Mucosa of descending colon (tissue), 3 donors: ENCODE measurements at regions not wholly inside any gene's neighbourhood (a gene's known extent, or its start where the extent isn't known, plus 50 kb on each side); places are given as distances from the start of the nearest gene placed in this dataset.

Experiments
- ATAC-seq: fragments of 200-7000 bp; cut with Tn5 transposase; one replicate; pipeline ENCODE4 v1.9.1; 2020; ENCODE audit warnings: mild to moderate bottlenecking, moderate library complexity
- DNase-seq, 3 donors: peaks; one replicate each; pipeline ENCODE4 v3.0.0-alpha.2; 2020
- H3K36me3 ChIP-seq: fragments of 200-600 bp; one replicate; pipeline ENCODE4 v1.8.0; 2021; ENCODE audit warnings: low read depth, mild to moderate bottlenecking
- H3K4me1 ChIP-seq: fragments of 200-600 bp; one replicate; pipeline ENCODE4 v1.8.0; 2021; ENCODE audit warnings: low read depth, mild to moderate bottlenecking
- H3K4me3 ChIP-seq: fragments of 200-600 bp; one replicate; pipeline ENCODE4 v1.8.0; 2021; ENCODE audit warnings: mild to moderate bottlenecking
- H3K9me3 ChIP-seq: fragments of 200-600 bp; one replicate; pipeline ENCODE4 v1.8.0; 2021; ENCODE audit warnings: mild to moderate bottlenecking
- CTCF ChIP-seq: fragments of 200-600 bp; IDR thresholded peaks from one replicate; pipeline ENCODE4 v1.8.0; 2022; ENCODE audit warnings: antibody characterized with exemption, mild to moderate bottlenecking
- intact Hi-C, 2 donors: fragments of 100-400 bp; cut with DNase I in 1 of 2; cut with micrococcal nuclease in 1 of 2; formaldehyde crosslinking; loops; one replicate each; pipeline versions ENCODE4 v1.11.0 to v1.11.1; 2022; cut with DNase I, micrococcal nuclease
- donor health status: DM: no; HTN: no; CAD: no; lungs with moderate emphysema.
- donor health status: DM: no; HTN: no; CAD: no.
- donor health status: DM: no; HTN: yes; CAD: no.

GRCh38 chr4:188680667-188681063 lies 541.4 kb downstream of the TRIML1 start:
- Histone ChIP-seq H3K4me3 (no peak overlapping the region), H3K36me3 (no peaks in the 10 kb centered on the region), H3K4me1 (no peaks in the 10 kb centered on the region), H3K9me3 (peaks cover 37% of the 10 kb centered on the region)
- TF ChIP-seq CTCF, result no peak
- ATAC-seq (no peak), DNase-seq (no peak)
- intact Hi-C loops, result no loop called here

- intact Hi-C loops, result no loop called here
- H3K9me3 ChIP-seq, result peaks cover 33% of the 10 kb centered on the region
- no peak overlapping the region for H3K4me3 ChIP-seq
- no peaks in the 10 kb centered on the region for H3K4me1 ChIP-seq
- DNase-seq (no peak), ATAC-seq (no peak)
- no peaks in the 10 kb centered on the region for H3K36me3 ChIP-seq
- no peak for TF ChIP-seq CTCF
Observed at GRCh38 chr4:188682321-188682720, 543.1 kb downstream of the TRIML1 start.

- no peak for DNase-seq
- ATAC-seq, result no peak
- Histone ChIP-seq H3K36me3 (no peaks in the 10 kb centered on the region), H3K4me1 (no peaks in the 10 kb centered on the region), H3K4me3 (no peak overlapping the region), H3K9me3 (peaks cover 28% of the 10 kb centered on the region)
- intact Hi-C loops, result no loop called here
- no peak for TF ChIP-seq CTCF
Observed at GRCh38 chr4:188683571-188683970, 544.3 kb downstream of the TRIML1 start.

GRCh38 chr4:188688956-188689355 lies 549.7 kb downstream of the TRIML1 start:
- DNase-seq, result no peak
- intact Hi-C loops, result no loop called here
- H3K4me3 ChIP-seq, result no peak overlapping the region
- peaks cover 11% of the 10 kb centered on the region for H3K9me3 ChIP-seq
- no peaks in the 10 kb centered on the region for H3K4me1 ChIP-seq
- no peak for ATAC-seq
- TF ChIP-seq CTCF, result no peak
- H3K36me3 ChIP-seq, result no peaks in the 10 kb centered on the region

- intact Hi-C loops, result no loop called here
- Histone ChIP-seq H3K4me3 (no peak overlapping the region), H3K36me3 (no peaks in the 10 kb centered on the region), H3K4me1 (no peaks in the 10 kb centered on the region), H3K9me3 (no peaks in the 10 kb centered on the region)
- TF ChIP-seq CTCF, result no peak
- no peak for DNase-seq
- ATAC-seq, result no peak
Observed at GRCh38 chr4:188691811-188692210, 552.6 kb downstream of the TRIML1 start.

- H3K4me3 ChIP-seq, result no peak overlapping the region
- intact Hi-C loops, result no loop called here
- ATAC-seq, result no peak
- no peak for TF ChIP-seq CTCF
- H3K9me3 ChIP-seq, result peaks cover 6% of the 10 kb centered on the region
- no peaks in the 10 kb centered on the region for H3K36me3 ChIP-seq
- H3K4me1 ChIP-seq, result no peaks in the 10 kb centered on the region
- no peak for DNase-seq
Observed at GRCh38 chr4:188695261-188695660, 556.0 kb downstream of the TRIML1 start.
